ENCODE measurements at regions not wholly inside any gene's neighbourhood (a gene's known extent, or its start where the extent isn't known, plus 50 kb on each side); places are given as distances from the start of the nearest gene placed in this dataset.
A peak's percentile ranks its signal among the peaks of the same experiment; 100 is the strongest.

DNA sequence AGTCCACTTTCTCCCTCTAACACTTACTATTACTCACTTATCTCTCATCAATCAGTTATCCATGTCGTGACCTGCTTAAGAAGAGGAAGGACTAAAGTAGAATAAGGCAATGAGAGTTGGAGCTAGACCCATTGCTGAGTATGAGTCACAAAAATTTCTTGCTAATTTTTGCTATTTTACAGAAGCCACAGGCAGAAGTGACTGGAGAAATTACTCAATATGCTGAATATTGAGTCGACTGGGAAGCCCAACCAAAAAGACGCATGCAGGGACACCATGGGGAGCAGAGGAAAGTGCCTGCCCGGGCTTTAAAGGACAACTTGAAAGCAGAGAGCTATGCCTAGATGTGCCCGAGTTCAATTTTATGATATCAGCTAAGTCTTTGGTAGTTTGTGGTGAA lies 115.4 kb upstream of the FOXG1 start:
- dilution Hi-C loops (cut with HindIII; ENCODE audit: low sequenced_read_pairs, unreplicated experiment): no loop called here
- ATAC-seq (ENCODE audit: low read depth): no peak
- no peak overlapping the region for H3K4me2 ChIP-seq (ENCODE audit: low read depth, low read length)

More for the DNA sequence above, 115.4 kb upstream of the FOXG1 start:
- H3K18ac ChIP-seq (ENCODE audit: low read depth, low read length): no peak overlapping the region
- intact Hi-C loops (cut with micrococcal nuclease): no loop called here
- CTCF ChIA-PET: no interaction called here
- WGBS, 2 experiments (ENCODE audit: extremely low coverage in 2 of 2, insufficient read length in 1 of 2): 37% methylated on average over 2 of the region's 5 CpGs; no CpG with 5 or more reads in 1 of the 2 experiments
- H2AK5ac ChIP-seq (ENCODE audit: low read depth, low read length): no peak overlapping the region
- H3K9me1 ChIP-seq (ENCODE audit: insufficient read depth, low read length): no peaks in the 10 kb centered on the region
- no peak overlapping the region for H2BK5ac ChIP-seq (ENCODE audit: low read depth, low read length, poor library complexity, severe bottlenecking)
- H3K27ac ChIP-seq (ENCODE audit: insufficient read depth, low read length): no peak overlapping the region
- H3K23ac ChIP-seq (ENCODE audit: low read depth, low read length): no peak overlapping the region
- DNase-seq: peak; percentile 5
- H3K36me3 ChIP-seq (ENCODE audit: control insufficient read depth, insufficient read depth, low read length): no peaks in the 10 kb centered on the region
- no peaks in the 10 kb centered on the region for H3K4me1 ChIP-seq (ENCODE audit: control insufficient read depth, insufficient read depth, low read length)
- H2BK15ac ChIP-seq (ENCODE audit: low read depth, low read length): no peak overlapping the region
- H3K79me1 ChIP-seq (ENCODE audit: low read depth in 1 of 2, low read length in 2 of 2): no peaks in the 10 kb centered on the region
- in situ Hi-C loops (cut with MboI; ENCODE audit: low sequenced_read_pairs): no loop called here
- H3K14ac ChIP-seq (replicated peaks; ENCODE audit: low read depth, low read length): no peak overlapping the region
- no peak overlapping the region for H4K5ac ChIP-seq (ENCODE audit: low read depth, low read length)
- no peak overlapping the region for H3K56ac ChIP-seq (ENCODE audit: extremely low read depth, insufficient read depth, low read length)
- TF ChIP-seq, protein P1, sequence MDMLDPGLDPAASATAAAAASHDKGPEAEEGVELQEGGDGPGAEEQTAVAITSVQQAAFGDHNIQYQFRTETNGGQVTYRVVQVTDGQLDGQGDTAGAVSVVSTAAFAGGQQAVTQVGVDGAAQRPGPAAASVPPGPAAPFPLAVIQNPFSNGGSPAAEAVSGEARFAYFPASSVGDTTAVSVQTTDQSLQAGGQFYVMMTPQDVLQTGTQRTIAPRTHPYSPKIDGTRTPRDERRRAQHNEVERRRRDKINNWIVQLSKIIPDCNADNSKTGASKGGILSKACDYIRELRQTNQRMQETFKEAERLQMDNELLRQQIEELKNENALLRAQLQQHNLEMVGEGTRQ (IDR thresholded peaks at IDR 0.05; ENCODE audit: low read depth, low read length): no peak
- TF ChIP-seq SMC3 (IDR thresholded peaks at IDR 0.05; ENCODE audit: low read depth, low read length): no peak
- TF ChIP-seq MAFK (IDR thresholded peaks at IDR 0.05; ENCODE audit: low read depth, low read length): no peak
- no peak for TF ChIP-seq FOS (IDR thresholded peaks at IDR 0.05; ENCODE audit: low read depth, low read length)
- no peak for TF ChIP-seq BHLHE40 (IDR thresholded peaks at IDR 0.05; ENCODE audit: low read depth, low read length)
- TF ChIP-seq CEBPB (IDR thresholded peaks at IDR 0.05; ENCODE audit: low read depth, low read length): no peak
- no peak for TF ChIP-seq MXI1 (IDR thresholded peaks at IDR 0.05; ENCODE audit: borderline replicate concordance, low read depth, low read length)
- TF ChIP-seq, protein P2, sequence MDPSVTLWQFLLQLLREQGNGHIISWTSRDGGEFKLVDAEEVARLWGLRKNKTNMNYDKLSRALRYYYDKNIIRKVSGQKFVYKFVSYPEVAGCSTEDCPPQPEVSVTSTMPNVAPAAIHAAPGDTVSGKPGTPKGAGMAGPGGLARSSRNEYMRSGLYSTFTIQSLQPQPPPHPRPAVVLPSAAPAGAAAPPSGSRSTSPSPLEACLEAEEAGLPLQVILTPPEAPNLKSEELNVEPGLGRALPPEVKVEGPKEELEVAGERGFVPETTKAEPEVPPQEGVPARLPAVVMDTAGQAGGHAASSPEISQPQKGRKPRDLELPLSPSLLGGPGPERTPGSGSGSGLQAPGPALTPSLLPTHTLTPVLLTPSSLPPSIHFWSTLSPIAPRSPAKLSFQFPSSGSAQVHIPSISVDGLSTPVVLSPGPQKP (IDR thresholded peaks at IDR 0.05; ENCODE audit: borderline replicate concordance, low read depth, low read length): no peak
- TF ChIP-seq NFE2L2 (IDR thresholded peaks at IDR 0.05; ENCODE audit: low read depth, low read length): no peak
- TF ChIP-seq RCOR1 (IDR thresholded peaks at IDR 0.05; ENCODE audit: insufficient replicate concordance, low read length): no peak
- TF ChIP-seq MAZ (IDR thresholded peaks at IDR 0.05; ENCODE audit: borderline replicate concordance, low read depth, low read length): no peak
- no peak for TF ChIP-seq RAD21 (IDR thresholded peaks at IDR 0.05; ENCODE audit: low read length)
- TF ChIP-seq, protein P3, sequence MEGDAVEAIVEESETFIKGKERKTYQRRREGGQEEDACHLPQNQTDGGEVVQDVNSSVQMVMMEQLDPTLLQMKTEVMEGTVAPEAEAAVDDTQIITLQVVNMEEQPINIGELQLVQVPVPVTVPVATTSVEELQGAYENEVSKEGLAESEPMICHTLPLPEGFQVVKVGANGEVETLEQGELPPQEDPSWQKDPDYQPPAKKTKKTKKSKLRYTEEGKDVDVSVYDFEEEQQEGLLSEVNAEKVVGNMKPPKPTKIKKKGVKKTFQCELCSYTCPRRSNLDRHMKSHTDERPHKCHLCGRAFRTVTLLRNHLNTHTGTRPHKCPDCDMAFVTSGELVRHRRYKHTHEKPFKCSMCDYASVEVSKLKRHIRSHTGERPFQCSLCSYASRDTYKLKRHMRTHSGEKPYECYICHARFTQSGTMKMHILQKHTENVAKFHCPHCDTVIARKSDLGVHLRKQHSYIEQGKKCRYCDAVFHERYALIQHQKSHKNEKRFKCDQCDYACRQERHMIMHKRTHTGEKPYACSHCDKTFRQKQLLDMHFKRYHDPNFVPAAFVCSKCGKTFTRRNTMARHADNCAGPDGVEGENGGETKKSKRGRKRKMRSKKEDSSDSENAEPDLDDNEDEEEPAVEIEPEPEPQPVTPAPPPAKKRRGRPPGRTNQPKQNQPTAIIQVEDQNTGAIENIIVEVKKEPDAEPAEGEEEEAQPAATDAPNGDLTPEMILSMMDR (conservative IDR thresholded peaks at IDR 0.05; ENCODE audit: low read depth, low read length): no peak
- no peak for TF ChIP-seq CHD1 (IDR thresholded peaks at IDR 0.05; ENCODE audit: low read depth, low read length)
- no peak overlapping the region for H3K4ac ChIP-seq (ENCODE audit: low read depth, low read length)
- no peaks in the 10 kb centered on the region for H3K27me3 ChIP-seq (ENCODE audit: control insufficient read depth, insufficient read depth, low read length)
- H3K9ac ChIP-seq (ENCODE audit: low read depth, low read length): no peak overlapping the region
- no peak overlapping the region for H2BK120ac ChIP-seq (ENCODE audit: low read depth, low read length)
- H2AK9ac ChIP-seq (replicated peaks; ENCODE audit: low read depth, low read length, poor library complexity): no peak overlapping the region
- no peak overlapping the region; a peak in 1 of 4 replicates for H4K8ac ChIP-seq (ENCODE audit: low read depth in 2 of 2, low read length in 2 of 2)
- POLR2A ChIA-PET (ENCODE audit: unreplicated experiment): interaction anchor here (0.7 kb wide), 1 partner anchor 1533 kb away, joined by 3 read pairs; no protein-coding TSS in a partner anchor
- H2AFZ ChIP-seq (replicated peaks; ENCODE audit: low read length, poor library complexity): no peak overlapping the region
- no peaks in the 10 kb centered on the region for H3K9me3 ChIP-seq (ENCODE audit: control insufficient read depth, insufficient read depth, low read length)
- H2BK20ac ChIP-seq (ENCODE audit: low read depth, low read length): no peak overlapping the region
- no peaks in the 10 kb centered on the region for H4K20me1 ChIP-seq (ENCODE audit: insufficient read depth, low read length)
- no TSS peak for BruUV-seq (replicated peaks)
- H4K91ac ChIP-seq (ENCODE audit: insufficient read depth, low read depth, low read length): no peak overlapping the region
- H3K4me3 ChIP-seq (ENCODE audit: insufficient read depth, low read depth, low read length): no peak overlapping the region

Measured in IMR-90 (cell line).